ENCODE measurements at regions not wholly inside any gene's neighbourhood (a gene's known extent, or its start where the extent isn't known, plus 50 kb on each side); places are given as distances from the start of the nearest gene placed in this dataset.

- DNase-seq = no peak
These were observed 119.4 kb downstream of the MRPS6 start for GRCh38 chr21:34192646-34193285.

GRCh38 chr21:34195335-34195734 lies 122.0 kb downstream of the MRPS6 start:
- DNase-seq = no peak

GRCh38 chr21:34196996-34197395 lies 123.6 kb downstream of the MRPS6 start:
- no peak for DNase-seq

- DNase-seq = no peak
These were observed 124.2 kb downstream of the MRPS6 start for GRCh38 chr21:34197561-34197960.

- DNase-seq = no peak
These were observed 125.1 kb downstream of the MRPS6 start for GRCh38 chr21:34198231-34199120.

GRCh38 chr21:34199121-34199910 lies 125.9 kb downstream of the MRPS6 start:
- no peak for DNase-seq

GRCh38 chr21:34200288-34200905 lies 127.0 kb downstream of the MRPS6 start:
- DNase-seq = no peak

GRCh38 chr21:34201001-34201400 lies 127.6 kb downstream of the MRPS6 start:
- no peak for DNase-seq

GRCh38 chr21:34201481-34201858 lies 128.1 kb downstream of the MRPS6 start:
- DNase-seq = no peak

- DNase-seq = no peak
These were observed 129.4 kb downstream of the MRPS6 start for GRCh38 chr21:34202553-34203372.

GRCh38 chr21:34203851-34204420 lies 130.6 kb downstream of the MRPS6 start:
- DNase-seq = no peak

- DNase-seq = peak; percentile 21
These were observed 131.4 kb downstream of the MRPS6 start for GRCh38 chr21:34204481-34205439.

GRCh38 chr21:34205811-34206571 lies 132.6 kb downstream of the MRPS6 start:
- DNase-seq = no peak

- DNase-seq = no peak
These were observed 140.6 kb downstream of the MRPS6 start for GRCh38 chr21:34213959-34214358.

- DNase-seq = no peak
These were observed 142.1 kb downstream of the MRPS6 start for GRCh38 chr21:34215501-34215900.

GRCh38 chr21:34215911-34216717 lies 142.7 kb downstream of the MRPS6 start:
- no peak for DNase-seq

GRCh38 chr21:34216718-34217032 lies 143.3 kb downstream of the MRPS6 start:
- DNase-seq = no peak

- no peak for DNase-seq
These were observed 143.9 kb downstream of the MRPS6 start for GRCh38 chr21:34217263-34217662.

Measured in DMS153 (cell line).